ENCODE measurements at regions not wholly inside any gene's neighbourhood (a gene's known extent, or its start where the extent isn't known, plus 50 kb on each side); places are given as distances from the start of the nearest gene placed in this dataset.

DNA sequence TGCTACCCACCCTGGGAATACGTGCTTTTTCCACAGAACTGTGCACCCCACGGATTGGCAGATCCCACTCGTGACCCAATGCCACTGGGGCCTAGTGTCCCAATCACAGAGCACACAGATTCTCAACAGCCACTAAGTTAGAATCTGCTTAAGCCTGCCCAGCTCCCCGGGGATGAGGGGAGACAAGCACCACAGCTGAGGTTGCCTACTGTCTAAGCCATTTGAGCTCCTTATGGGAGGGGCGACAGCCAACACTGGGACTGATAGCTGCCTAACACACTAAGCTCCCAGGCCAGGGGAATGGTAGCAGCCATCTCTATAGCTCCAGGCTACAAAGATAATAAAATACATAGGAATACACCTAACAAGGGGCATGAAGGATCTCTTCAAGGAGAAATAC is 93.5 kb upstream of the GUCY1A1 start:
- TF ChIP-seq, protein P1, sequence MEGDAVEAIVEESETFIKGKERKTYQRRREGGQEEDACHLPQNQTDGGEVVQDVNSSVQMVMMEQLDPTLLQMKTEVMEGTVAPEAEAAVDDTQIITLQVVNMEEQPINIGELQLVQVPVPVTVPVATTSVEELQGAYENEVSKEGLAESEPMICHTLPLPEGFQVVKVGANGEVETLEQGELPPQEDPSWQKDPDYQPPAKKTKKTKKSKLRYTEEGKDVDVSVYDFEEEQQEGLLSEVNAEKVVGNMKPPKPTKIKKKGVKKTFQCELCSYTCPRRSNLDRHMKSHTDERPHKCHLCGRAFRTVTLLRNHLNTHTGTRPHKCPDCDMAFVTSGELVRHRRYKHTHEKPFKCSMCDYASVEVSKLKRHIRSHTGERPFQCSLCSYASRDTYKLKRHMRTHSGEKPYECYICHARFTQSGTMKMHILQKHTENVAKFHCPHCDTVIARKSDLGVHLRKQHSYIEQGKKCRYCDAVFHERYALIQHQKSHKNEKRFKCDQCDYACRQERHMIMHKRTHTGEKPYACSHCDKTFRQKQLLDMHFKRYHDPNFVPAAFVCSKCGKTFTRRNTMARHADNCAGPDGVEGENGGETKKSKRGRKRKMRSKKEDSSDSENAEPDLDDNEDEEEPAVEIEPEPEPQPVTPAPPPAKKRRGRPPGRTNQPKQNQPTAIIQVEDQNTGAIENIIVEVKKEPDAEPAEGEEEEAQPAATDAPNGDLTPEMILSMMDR (conservative IDR thresholded peaks at IDR 0.05; ENCODE audit: low read length), result no peak
- TF ChIP-seq EZH2phosphoT487 (IDR thresholded peaks at IDR 0.05; ENCODE audit: borderline replicate concordance, low read depth, low read length), result no peak
- Histone ChIP-seq H3K9me2 (ENCODE audit: insufficient read depth, low read length) (no peaks in the 10 kb centered on the region), H3K4me3 (ENCODE audit: low read depth, low read length, poor library complexity, severe bottlenecking) (no peak overlapping the region), H3K79me2 (ENCODE audit: insufficient read depth, low read depth, low read length) (no peaks in the 10 kb centered on the region), H4K20me1 (ENCODE audit: insufficient read depth, low read length) (no peaks in the 10 kb centered on the region; the same call in 1 of the 2 replicates), H3K4me2 (ENCODE audit: low read length) (no peak overlapping the region), H2AFZ (ENCODE audit: low read length) (no peak overlapping the region), H3K4me1 (ENCODE audit: insufficient read depth, low read length, poor library complexity, severe bottlenecking) (no peaks in the 10 kb centered on the region), H3K9me3 (ENCODE audit: low read length) (no peaks in the 10 kb centered on the region), H3K27ac (ENCODE audit: low read depth, low read length, poor library complexity, severe bottlenecking) (no peak overlapping the region), H3K36me3 (ENCODE audit: insufficient read depth, low read length) (no peaks in the 10 kb centered on the region)
- intact Hi-C loops (cut with micrococcal nuclease; ENCODE audit: unreplicated experiment), result no loop called here
- no peak for DNase-seq (ENCODE audit: low spot score)
- ChIA-PET POLR2A (no interaction called here), CTCF (ENCODE audit: unreplicated experiment) (interaction anchor here (0.6 kb wide), 1 partner anchor 654 kb away, joined by 3 read pairs; no protein-coding TSS in a partner anchor)
- BruUV-seq (replicated peaks), result no TSS peak

DNA sequence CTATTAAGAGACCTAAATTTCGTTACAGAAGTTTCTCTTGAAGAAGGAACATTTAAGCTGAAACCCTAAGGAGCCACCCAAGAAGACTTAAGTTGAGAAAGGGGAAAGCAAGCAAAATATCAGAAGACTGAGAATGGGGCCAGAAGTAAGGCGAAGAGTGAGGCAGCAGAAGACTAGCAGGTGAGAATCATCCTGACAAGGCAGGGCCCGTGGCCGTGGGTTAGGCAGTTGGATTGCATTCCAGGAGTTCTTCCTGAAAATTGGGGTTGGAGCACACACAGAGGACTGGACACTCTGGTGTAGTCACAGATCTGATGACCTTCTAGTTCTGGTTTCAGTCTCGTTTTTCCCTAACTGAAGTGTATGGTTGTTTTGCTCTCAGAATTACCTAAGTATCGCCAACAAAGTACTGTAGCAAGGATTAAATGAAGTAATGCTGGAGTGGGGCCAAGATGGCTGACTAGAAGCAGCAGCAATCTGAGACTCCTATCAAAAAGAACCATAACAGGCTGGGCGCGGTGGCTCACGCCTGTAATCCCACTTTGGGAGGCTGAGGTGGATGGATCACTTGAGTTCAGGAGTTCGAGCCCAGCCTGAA is 94.4 kb upstream of the GUCY1A1 start:
- POLR2A ChIA-PET, result no interaction called here
- H3K79me2 ChIP-seq (ENCODE audit: insufficient read depth, low read depth, low read length), result no peaks in the 10 kb centered on the region

DNA sequence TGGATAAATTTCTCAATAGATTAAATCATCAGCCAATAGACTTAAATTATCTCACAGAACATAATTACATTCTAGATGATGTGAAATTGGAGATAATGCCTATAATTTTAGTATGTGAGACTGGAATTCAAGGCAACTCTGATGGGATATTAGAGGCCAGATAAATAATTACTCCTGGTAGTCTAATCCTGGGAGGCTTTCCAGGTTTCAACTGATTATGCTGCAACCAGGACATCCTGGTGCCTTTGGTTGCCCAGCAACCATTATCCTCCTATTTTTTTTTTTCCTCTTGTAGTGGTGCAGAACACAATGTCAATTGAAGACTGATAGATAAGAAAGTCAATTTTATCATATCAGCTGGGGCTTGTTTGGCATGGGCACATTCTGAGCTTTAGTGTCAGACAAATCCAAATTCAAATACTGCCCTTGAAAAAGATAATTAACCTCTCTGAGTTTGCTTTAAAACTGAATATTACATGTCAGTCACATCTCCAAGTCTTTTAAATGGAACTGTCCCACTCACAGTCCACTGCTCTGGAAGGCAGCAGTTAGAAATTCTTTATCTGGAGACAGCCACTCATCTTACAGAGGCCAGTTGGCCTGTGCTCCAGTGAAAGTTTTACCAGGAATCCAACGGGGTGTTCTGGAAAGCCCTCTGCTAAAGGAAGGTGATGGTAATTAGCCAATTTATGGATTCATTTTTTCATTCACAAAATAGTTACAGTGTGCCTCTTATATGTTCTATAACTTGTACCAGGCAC is 95.3 kb upstream of the GUCY1A1 start:
- CTCF ChIA-PET (ENCODE audit: unreplicated experiment), result no interaction called here
- no peaks in the 10 kb centered on the region for H3K36me3 ChIP-seq (ENCODE audit: insufficient read depth, low read length)
- no peaks in the 10 kb centered on the region for H3K79me2 ChIP-seq (ENCODE audit: insufficient read depth, low read depth, low read length)
- no peaks in the 10 kb centered on the region for H3K9me2 ChIP-seq (ENCODE audit: insufficient read depth, low read length)
- POLR2A ChIA-PET, result no interaction called here
- intact Hi-C loops (cut with micrococcal nuclease; ENCODE audit: unreplicated experiment), result no loop called here
- no peak overlapping the region for H3K27ac ChIP-seq (ENCODE audit: low read depth, low read length, poor library complexity, severe bottlenecking)
- no peak overlapping the region for H2AFZ ChIP-seq (ENCODE audit: low read length)
- TF ChIP-seq, protein P1 (conservative IDR thresholded peaks at IDR 0.05; ENCODE audit: low read length), result no peak
- no peak overlapping the region for H3K4me2 ChIP-seq (ENCODE audit: low read length)
- no peak for DNase-seq (ENCODE audit: low spot score)
- H4K20me1 ChIP-seq (ENCODE audit: insufficient read depth, low read length), result no peaks in the 10 kb centered on the region; the same call in 1 of the 2 replicates
- no peak overlapping the region for H3K4me3 ChIP-seq (ENCODE audit: low read depth, low read length, poor library complexity, severe bottlenecking)
- no TSS peak for BruUV-seq (replicated peaks)
- H3K4me1 ChIP-seq (ENCODE audit: insufficient read depth, low read length, poor library complexity, severe bottlenecking), result no peaks in the 10 kb centered on the region
- no peaks in the 10 kb centered on the region for H3K9me3 ChIP-seq (ENCODE audit: low read length)

More for the DNA sequence above, 94.4 kb upstream of the GUCY1A1 start:
- BruUV-seq (replicated peaks), result no TSS peak
- Histone ChIP-seq H3K27ac (ENCODE audit: low read depth, low read length, poor library complexity, severe bottlenecking) (no peak overlapping the region), H3K4me1 (ENCODE audit: insufficient read depth, low read length, poor library complexity, severe bottlenecking) (no peaks in the 10 kb centered on the region), H3K4me2 (ENCODE audit: low read length) (no peak overlapping the region), H3K9me3 (ENCODE audit: low read length) (no peaks in the 10 kb centered on the region), H3K36me3 (ENCODE audit: insufficient read depth, low read length) (no peaks in the 10 kb centered on the region), H2AFZ (ENCODE audit: low read length) (no peak overlapping the region), H3K9me2 (ENCODE audit: insufficient read depth, low read length) (no peaks in the 10 kb centered on the region), H4K20me1 (ENCODE audit: insufficient read depth, low read length) (no peaks in the 10 kb centered on the region; the same call in 1 of the 2 replicates), H3K4me3 (ENCODE audit: low read depth, low read length, poor library complexity, severe bottlenecking) (no peak overlapping the region)
- DNase-seq (ENCODE audit: low spot score), result no peak
- intact Hi-C loops (cut with micrococcal nuclease; ENCODE audit: unreplicated experiment), result no loop called here
- CTCF ChIA-PET (ENCODE audit: unreplicated experiment), result no interaction called here
- TF ChIP-seq EZH2phosphoT487 (IDR thresholded peaks at IDR 0.05; ENCODE audit: borderline replicate concordance, low read depth, low read length), result no peak

Measured in OCI-LY7 (cell line).